Right atrium auricular region (tissue), 2 donors: ENCODE measurements at regions not wholly inside any gene's neighbourhood (a gene's known extent, or its start where the extent isn't known, plus 50 kb on each side); places are given as distances from the start of the nearest gene placed in this dataset.
"Not testable (repeated sequence)": the region's sequence is repeated elsewhere in the genome, so short reads cannot be mapped to it uniquely, and the experiment has no call there.

Experiments used
- DNase-seq: peaks from one replicate; pipeline ENCODE4 v3.0.0-alpha.2; 2019; ENCODE audit warnings: low spot score
- H3K27ac ChIP-seq, 2 donors: fragments of 200-600 bp; sonication (generic); 1 replicate in 1 of 2; 2 replicates in 1 of 2; pipeline ENCODE4 v1.5.1; 2016 to 2019
- H3K27me3 ChIP-seq, 2 donors: fragments of 200-600 bp; sonication (generic); one replicate each; pipeline versions ENCODE4 v1.5.1 to v1.6.0; 2017 to 2019
- H3K36me3 ChIP-seq: fragments of 200-600 bp; sonication (generic); one replicate; pipeline ENCODE4 v1.5.1; 2016
- H3K4me1 ChIP-seq, 2 donors: fragments of 200-600 bp; sonication (generic); one replicate each; pipeline versions ENCODE4 v1.5.1 to v1.6.0; 2017 to 2019
- H3K4me3 ChIP-seq, 2 donors: fragments of 200-600 bp; sonication (generic); 1 replicate in 1 of 2; 2 replicates in 1 of 2; pipeline ENCODE4 v1.5.1; 2017 to 2019; ENCODE audit warnings: mild to moderate bottlenecking in 1 of 2, moderate library complexity in 1 of 2
- H3K9me3 ChIP-seq, 2 donors: fragments of 200-600 bp; sonication (generic); one replicate each; pipeline ENCODE4 v1.5.1; 2019
- CTCF ChIP-seq, 2 donors: fragments of 200-600 bp; sonication (generic); IDR thresholded peaks; one replicate each; pipeline ENCODE4 v1.5.1; 2019; ENCODE audit warnings: antibody characterized with exemption in 2 of 2

DNA sequence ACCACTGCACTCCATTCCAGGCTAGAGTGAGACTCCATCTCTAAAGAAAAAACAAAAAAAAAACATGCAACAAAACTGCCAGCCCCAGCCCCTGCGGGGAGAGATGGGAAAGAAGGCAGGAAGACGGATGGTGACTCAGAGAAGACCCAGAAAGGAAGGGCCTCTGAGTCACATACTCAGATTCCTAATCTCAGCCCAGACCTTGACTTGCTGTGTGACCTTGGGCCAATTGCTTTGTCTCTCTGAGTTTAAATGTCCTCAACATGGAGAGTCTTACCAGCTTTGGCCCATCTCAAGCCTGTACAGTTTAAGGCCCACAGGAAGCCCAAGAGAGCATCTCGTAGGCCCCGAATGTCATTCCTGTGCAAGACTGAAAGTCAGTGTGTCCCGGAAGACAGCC, 86.5 kb upstream of the LHX1 start:
- Histone ChIP-seq H3K27me3 (peaks cover 0 to 3% of the 10 kb centered on the region in 2 donors), H3K27ac (no peak overlapping the region), H3K4me1 (no peaks in the 10 kb centered on the region), H3K4me3 (no peak overlapping the region), H3K36me3 (no peaks in the 10 kb centered on the region), H3K9me3 (peaks cover 0 to 2% of the 10 kb centered on the region in 2 donors)
- DNase-seq: no peak
- TF ChIP-seq CTCF (IDR thresholded peaks at IDR 0.05): no peak

GRCh38 chr17:36851250-36851649, 86.0 kb upstream of the LHX1 start:
- peaks cover 0 to 2% of the 10 kb centered on the region in 2 donors for H3K9me3 ChIP-seq
- no peak overlapping the region for H3K4me3 ChIP-seq
- TF ChIP-seq CTCF (IDR thresholded peaks at IDR 0.05): no peak
- no peak overlapping the region for H3K27ac ChIP-seq
- no peak for DNase-seq
- peaks cover 0 to 3% of the 10 kb centered on the region in 2 donors for H3K27me3 ChIP-seq
- H3K4me1 ChIP-seq: no peaks in the 10 kb centered on the region
- H3K36me3 ChIP-seq: no peaks in the 10 kb centered on the region

GRCh38 chr17:36852478-36852877, 84.8 kb upstream of the LHX1 start:
- H3K27me3 ChIP-seq, H3K4me1 ChIP-seq, DNase-seq, H3K36me3 ChIP-seq, H3K27ac ChIP-seq, H3K4me3 ChIP-seq, H3K9me3 ChIP-seq: not testable (repeated sequence)

DNA sequence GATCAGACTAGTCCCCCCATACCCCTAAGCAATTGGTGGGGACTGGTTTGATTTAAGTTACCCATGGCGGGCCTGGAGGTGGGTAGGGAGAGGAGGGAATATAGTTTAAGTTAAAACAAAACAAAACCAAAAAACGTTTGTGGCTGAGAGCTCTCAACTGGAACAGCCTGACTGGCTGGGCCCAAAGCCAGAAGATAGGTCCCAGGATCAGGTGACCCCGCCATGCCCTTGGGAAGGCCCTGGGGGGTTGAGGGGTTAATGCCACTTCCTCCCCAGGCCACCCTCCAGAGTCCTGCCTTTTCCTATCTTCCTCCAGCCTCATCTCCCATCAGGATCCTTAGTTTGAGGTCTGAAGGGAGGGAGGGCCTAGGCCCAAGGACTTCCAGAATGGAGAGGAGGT, 82.3 kb upstream of the LHX1 start:
- H3K36me3 ChIP-seq: no peaks in the 10 kb centered on the region
- H3K4me1 ChIP-seq: no peaks in the 10 kb centered on the region
- H3K27ac ChIP-seq: no peak overlapping the region
- no peaks in the 10 kb centered on the region for H3K27me3 ChIP-seq
- peaks cover 0 to 2% of the 10 kb centered on the region in 2 donors for H3K9me3 ChIP-seq
- no peak overlapping the region for H3K4me3 ChIP-seq
- TF ChIP-seq CTCF (IDR thresholded peaks at IDR 0.05): no peak
- DNase-seq: no peak

- Histone ChIP-seq H3K4me3 (no peak overlapping the region), H3K4me1 (no peaks in the 10 kb centered on the region), H3K27me3 (no peaks in the 10 kb centered on the region), H3K9me3 (peaks cover 0 to 2% of the 10 kb centered on the region in 2 donors), H3K36me3 (no peaks in the 10 kb centered on the region), H3K27ac (no peak overlapping the region)
- TF ChIP-seq CTCF (IDR thresholded peaks at IDR 0.05): no peak
- no peak for DNase-seq
These were observed 81.8 kb upstream of the LHX1 start for GRCh38 chr17:36855459-36855858.

DNA sequence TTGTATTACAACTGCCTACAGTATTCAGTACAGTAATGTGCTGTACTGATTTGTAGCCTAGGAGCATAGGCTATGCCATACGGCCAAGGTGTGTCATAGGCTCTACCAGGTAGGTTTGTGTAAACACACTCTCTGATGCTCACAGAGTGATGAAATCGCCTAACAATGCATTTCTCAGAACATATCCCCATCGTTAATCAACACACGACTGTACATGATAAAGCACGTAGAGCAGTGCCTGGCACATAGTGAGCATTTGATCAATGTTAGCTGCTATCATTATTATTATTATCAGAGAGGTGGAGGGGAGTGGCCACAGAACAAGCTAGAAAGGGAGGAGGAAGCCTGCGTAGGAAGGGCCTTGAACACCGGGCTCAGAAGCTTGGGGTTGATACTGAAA, 81.1 kb upstream of the LHX1 start:
- H3K27ac ChIP-seq: no peak overlapping the region
- no peaks in the 10 kb centered on the region for H3K36me3 ChIP-seq
- H3K9me3 ChIP-seq: peaks cover 0 to 2% of the 10 kb centered on the region in 2 donors
- no peaks in the 10 kb centered on the region for H3K27me3 ChIP-seq
- no peaks in the 10 kb centered on the region for H3K4me1 ChIP-seq
- H3K4me3 ChIP-seq: no peak overlapping the region
- no peak for DNase-seq
- no peak for TF ChIP-seq CTCF (IDR thresholded peaks at IDR 0.05)
